CD4-positive, alpha-beta T cell (primary cell): ENCODE measurements at regions not wholly inside any gene's neighbourhood (a gene's known extent, or its start where the extent isn't known, plus 50 kb on each side); places are given as distances from the start of the nearest gene placed in this dataset.

ENCODE experiments used
- ATAC-seq: fragments of 200-7000 bp; cut with Tn5 transposase; one replicate; pipeline ENCODE4 v1.10.0; 2022; ENCODE audit warnings: mild to moderate bottlenecking; ENCODE audit not compliant: poor library complexity
- CTCF ChIA-PET: fragments of 350-600 bp; sonication (Branson Sonifier 250); formaldehyde crosslinking; loops from one replicate; lab custom pipeline; 2021; ENCODE audit warnings: antibody characterized with exemption, inconsistent platforms; lab: Charles Lee
- POLR2A ChIA-PET: fragments of 350-600 bp; sonication (Branson Sonifier 250); formaldehyde crosslinking; loops from one replicate; lab custom pipeline; 2021; ENCODE audit warnings: antibody characterized with exemption, inconsistent platforms; lab: Charles Lee
- DNase-seq, 14 experiments: peaks; one replicate each; pipeline ENCODE4 v3.0.0-alpha.2; 2013 to 2020; ENCODE audit warnings: mixed read lengths in 2 of 14
- H3K27ac ChIP-seq, 2 donors: one replicate each; pipeline versions ENCODE4 v1.5.1 to v1.7.0; 2013; ENCODE audit warnings: low read length in 2 of 2, low read depth in 1 of 2, mild to moderate bottlenecking in 1 of 2
- H3K27me3 ChIP-seq, 2 experiments: 1 replicate in 1 of 2; 2 replicates in 1 of 2; pipeline versions ENCODE4 v1.6.1 to v1.7.0; 2013; ENCODE audit warnings: low read length in 2 of 2, control low read depth in 1 of 2, mild to moderate bottlenecking in 1 of 2, moderate library complexity in 1 of 2; ENCODE audit not compliant: insufficient read depth in 2 of 2, control insufficient read depth in 1 of 2
- H3K36me3 ChIP-seq: one replicate; pipeline ENCODE4 v1.6.1; 2013; ENCODE audit warnings: low read length, control low read depth; ENCODE audit not compliant: insufficient read depth
- H3K4me1 ChIP-seq: one replicate; pipeline ENCODE4 v1.6.1; 2013; ENCODE audit warnings: low read length, control low read depth; ENCODE audit not compliant: insufficient read depth
- H3K4me3 ChIP-seq: one replicate; pipeline ENCODE4 v1.5.1; 2013; ENCODE audit warnings: mild to moderate bottlenecking, low read length, moderate library complexity
- H3K9me3 ChIP-seq, 2 experiments: 1 replicate in 1 of 2; 2 replicates in 1 of 2; pipeline versions ENCODE4 v1.6.1 to v1.7.0; 2013; ENCODE audit warnings: low read length in 2 of 2, mild to moderate bottlenecking in 2 of 2, control low read depth in 1 of 2, moderate library complexity in 1 of 2; ENCODE audit not compliant: control insufficient read depth in 1 of 2, insufficient read depth in 1 of 2
- H3K27ac Mint-ChIP-seq: one replicate; pipeline ENCODE4 v1.8.0; 2020; ENCODE audit warnings: mixed read lengths
- H3K27me3 Mint-ChIP-seq: one replicate; pipeline ENCODE4 v1.8.0; 2021; ENCODE audit warnings: mixed read lengths
- H3K36me3 Mint-ChIP-seq: one replicate; pipeline ENCODE4 v1.8.0; 2021; ENCODE audit warnings: low read depth, mixed read lengths
- H3K4me1 Mint-ChIP-seq: one replicate; pipeline ENCODE4 v1.8.0; 2021; ENCODE audit warnings: low read depth, mixed read lengths
- H3K4me3 Mint-ChIP-seq: one replicate; pipeline ENCODE4 v1.8.0; 2020; ENCODE audit warnings: mild to moderate bottlenecking, mixed read lengths
- H3K9me3 Mint-ChIP-seq: one replicate; pipeline ENCODE4 v1.8.0; 2020; ENCODE audit warnings: mixed read lengths
- CTCF ChIP-seq: fragments of 200-600 bp; IDR thresholded peaks from one replicate; pipeline ENCODE4 v1.8.0; 2022; ENCODE audit warnings: antibody characterized with exemption, mild to moderate bottlenecking
- intact Hi-C, 2 experiments: fragments of 100-400 bp; cut with DNase I in 1 of 2; cut with micrococcal nuclease in 1 of 2; formaldehyde crosslinking; loops; one replicate each; pipeline versions ENCODE4 v1.15.1 to v1.9.0; 2023 to 2025; cut with DNase I, micrococcal nuclease

- no peak overlapping the region for H3K27ac Mint-ChIP-seq
- Histone ChIP-seq H3K27me3 (no peaks in the 10 kb centered on the region), H3K4me3 (no peak overlapping the region), H3K36me3 (no peaks in the 10 kb centered on the region), H3K27ac (no peak overlapping the region), H3K9me3 (no peaks in the 10 kb centered on the region), H3K4me1 (no peaks in the 10 kb centered on the region)
- TF ChIP-seq CTCF: no peak
- H3K9me3 Mint-ChIP-seq: no peaks in the 10 kb centered on the region
- no peak overlapping the region for H3K4me3 Mint-ChIP-seq
- no peaks in the 10 kb centered on the region for H3K36me3 Mint-ChIP-seq
- H3K27me3 Mint-ChIP-seq: peaks cover 5% of the 10 kb centered on the region
- ATAC-seq (no peak), DNase-seq (no peak)
- no peaks in the 10 kb centered on the region for H3K4me1 Mint-ChIP-seq
- POLR2A ChIA-PET: no interaction called here
- CTCF ChIA-PET: no interaction called here
- intact Hi-C loops: no loop called here
These were observed 392.8 kb upstream of the GALNT5 start for GRCh38 chr2:156864753-156865152.

- H3K4me1 ChIP-seq: no peaks in the 10 kb centered on the region
- no peak overlapping the region for H3K27ac Mint-ChIP-seq
- H3K9me3 ChIP-seq: no peaks in the 10 kb centered on the region
- POLR2A ChIA-PET: no interaction called here
- H3K4me3 ChIP-seq: no peak overlapping the region
- CTCF ChIA-PET: no interaction called here
- ATAC-seq (no peak), DNase-seq (no peak)
- no peaks in the 10 kb centered on the region for H3K36me3 Mint-ChIP-seq
- H3K9me3 Mint-ChIP-seq: peaks cover under 1% of the 10 kb centered on the region
- peaks cover 6% of the 10 kb centered on the region for H3K27me3 Mint-ChIP-seq
- no peak overlapping the region for H3K27ac ChIP-seq
- no peaks in the 10 kb centered on the region for H3K36me3 ChIP-seq
- no peaks in the 10 kb centered on the region for H3K27me3 ChIP-seq
- intact Hi-C loops: no loop called here
- TF ChIP-seq CTCF: no peak
- H3K4me1 Mint-ChIP-seq: no peaks in the 10 kb centered on the region
- H3K4me3 Mint-ChIP-seq: no peak overlapping the region
These were observed 390.3 kb upstream of the GALNT5 start for GRCh38 chr2:156867201-156867600.

- Histone ChIP-seq H3K36me3 (no peaks in the 10 kb centered on the region), H3K27ac (no peak overlapping the region), H3K4me3 (no peak overlapping the region), H3K27me3 (no peaks in the 10 kb centered on the region), H3K9me3 (no peaks in the 10 kb centered on the region), H3K4me1 (no peaks in the 10 kb centered on the region)
- ATAC-seq (no peak), DNase-seq (no peak)
- Mint-ChIP-seq H3K36me3 (no peaks in the 10 kb centered on the region), H3K27me3 (peaks cover 5% of the 10 kb centered on the region), H3K4me3 (no peak overlapping the region), H3K4me1 (no peaks in the 10 kb centered on the region), H3K9me3 (peaks cover 4% of the 10 kb centered on the region), H3K27ac (no peak overlapping the region)
- CTCF ChIA-PET: no interaction called here
- intact Hi-C loops: no loop called here
- POLR2A ChIA-PET: no interaction called here
- no peak for TF ChIP-seq CTCF
These were observed 382.8 kb upstream of the GALNT5 start for GRCh38 chr2:156874707-156875106.
